Tibial artery (tissue), 4 donors: ENCODE measurements at regions not wholly inside any gene's neighbourhood (a gene's known extent, or its start where the extent isn't known, plus 50 kb on each side); places are given as distances from the start of the nearest gene placed in this dataset.

Experiments used
- DNase-seq, 2 donors: peaks; one replicate each; pipeline ENCODE4 v3.0.0-alpha.2; 2019
- H3K27ac ChIP-seq, 2 donors: fragments of 200-600 bp; sonication (generic) in 1 of 2; 1 replicate in 1 of 2; 2 replicates in 1 of 2; pipeline ENCODE4 v1.5.1; 2018 to 2019; ENCODE audit warnings: mild to moderate bottlenecking in 1 of 2
- H3K27me3 ChIP-seq, 2 donors: fragments of 200-600 bp; sonication (generic) in 1 of 2; one replicate each; pipeline versions ENCODE4 v1.5.1 to v1.6.0; 2016 to 2019
- H3K36me3 ChIP-seq, 3 donors: fragments of 200-600 bp; sonication (generic) in 2 of 3; one replicate each; pipeline ENCODE4 v1.5.1; 2016 to 2019; ENCODE audit warnings: mild to moderate bottlenecking in 2 of 3
- H3K4me1 ChIP-seq, 4 donors: fragments of 200-600 bp; sonication (generic) in 2 of 4; 1 replicate in 3 of 4; 2 replicates in 1 of 4; pipeline ENCODE4 v1.5.1; 2016 to 2019
- H3K4me3 ChIP-seq, 2 donors: fragments of 200-600 bp; sonication (generic) in 1 of 2; 1 replicate in 1 of 2; 2 replicates in 1 of 2; pipeline ENCODE4 v1.5.1; 2018 to 2019; ENCODE audit warnings: mild to moderate bottlenecking in 2 of 2
- H3K9me3 ChIP-seq, 3 donors: fragments of 200-600 bp; sonication (generic) in 1 of 3; one replicate each; pipeline ENCODE4 v1.5.1; 2016 to 2019
- CTCF ChIP-seq, 2 experiments: fragments of 200-600 bp in 1 of 2; fragments of 450-650 bp in 1 of 2; IDR thresholded peaks; one replicate each; pipeline ENCODE4 v1.5.1; 2017 to 2019; ENCODE audit warnings: antibody characterized with exemption in 2 of 2, mild to moderate bottlenecking in 1 of 2, moderate library complexity in 1 of 2
- intact Hi-C: fragments of 100-400 bp; cut with DNase I; formaldehyde crosslinking; loops from one replicate; pipeline ENCODE4 v1.15.0; 2023; ENCODE audit warnings: low total_unique reads

- no peaks in the 10 kb centered on the region for H3K27me3 ChIP-seq
- no peak for TF ChIP-seq CTCF (IDR thresholded peaks at IDR 0.05)
- no peaks in the 10 kb centered on the region for H3K9me3 ChIP-seq
- H3K4me1 ChIP-seq = no peaks in the 10 kb centered on the region
- no peak overlapping the region for H3K27ac ChIP-seq
- DNase-seq = no peak
- H3K4me3 ChIP-seq = no peak overlapping the region
- intact Hi-C loops = no loop called here
- H3K36me3 ChIP-seq = no peaks in the 10 kb centered on the region
Observed at GRCh38 chr2:104781151-104781550, 72.8 kb upstream of the POU3F3 start.

GRCh38 chr2:104784264-104784663 lies 69.7 kb upstream of the POU3F3 start:
- no peaks in the 10 kb centered on the region for H3K4me1 ChIP-seq
- intact Hi-C loops = no loop called here
- no peak for DNase-seq
- H3K27ac ChIP-seq = no peak overlapping the region
- no peaks in the 10 kb centered on the region for H3K9me3 ChIP-seq
- no peaks in the 10 kb centered on the region for H3K27me3 ChIP-seq
- TF ChIP-seq CTCF (IDR thresholded peaks at IDR 0.05) = no peak
- no peaks in the 10 kb centered on the region for H3K36me3 ChIP-seq
- H3K4me3 ChIP-seq = no peak overlapping the region

- intact Hi-C loops = no loop called here
- Histone ChIP-seq H3K27me3 (no peaks in the 10 kb centered on the region), H3K36me3 (no peaks in the 10 kb centered on the region), H3K4me3 (no peak overlapping the region), H3K27ac (no peak overlapping the region), H3K4me1 (peaks cover 0 to 5% (median 0%) of the 10 kb centered on the region in 4 donors), H3K9me3 (no peaks in the 10 kb centered on the region)
- TF ChIP-seq CTCF (IDR thresholded peaks at IDR 0.05) = no peak
- DNase-seq = no peak
Observed at GRCh38 chr2:104786204-104786603, 67.7 kb upstream of the POU3F3 start.

GRCh38 chr2:104786821-104787220 lies 67.1 kb upstream of the POU3F3 start:
- Histone ChIP-seq H3K9me3 (no peaks in the 10 kb centered on the region), H3K27ac (no peak overlapping the region), H3K36me3 (no peaks in the 10 kb centered on the region), H3K4me3 (no peak overlapping the region), H3K27me3 (no peaks in the 10 kb centered on the region), H3K4me1 (peaks cover 0 to 5% (median 0%) of the 10 kb centered on the region in 4 donors)
- DNase-seq = no peak
- intact Hi-C loops = no loop called here
- no peak for TF ChIP-seq CTCF (IDR thresholded peaks at IDR 0.05)

- Histone ChIP-seq H3K4me3 (no peak overlapping the region), H3K36me3 (no peaks in the 10 kb centered on the region), H3K4me1 (peaks cover 0 to 5% (median 0%) of the 10 kb centered on the region in 4 donors), H3K27ac (no peak overlapping the region), H3K9me3 (no peaks in the 10 kb centered on the region), H3K27me3 (peaks cover 0 to 2% of the 10 kb centered on the region in 2 donors)
- TF ChIP-seq CTCF (IDR thresholded peaks at IDR 0.05) = no peak
- DNase-seq = no peak
- intact Hi-C loops = no loop called here
Observed at GRCh38 chr2:104787298-104788065, 66.4 kb upstream of the POU3F3 start.
